WTC11 (cell line): ENCODE measurements at regions not wholly inside any gene's neighbourhood (a gene's known extent, or its start where the extent isn't known, plus 50 kb on each side); places are given as distances from the start of the nearest gene placed in this dataset.

Experiments
- ATAC-seq: fragments of 200-7000 bp; cut with Tn5 transposase; 2 replicates; pipeline ENCODE4 v1.10.0; 2021; ENCODE audit warnings: mild to moderate bottlenecking, moderate library complexity
- CTCF ChIA-PET: fragments of 300-600 bp; sonication (Branson Sonifier 250); formaldehyde crosslinking; loops from one replicate; lab custom pipeline; 2021; ENCODE audit warnings: antibody characterized with exemption; lab: Charles Lee
- POLR2A ChIA-PET: fragments of 350-600 bp; sonication (Branson Sonifier 250); formaldehyde crosslinking; loops from one replicate; lab custom pipeline; 2021; ENCODE audit warnings: antibody characterized with exemption; lab: Charles Lee
- DNase-seq: peaks from one replicate; pipeline ENCODE4 v3.0.0; 2021; ENCODE audit warnings: low spot score
- H3K27ac Mint-ChIP-seq: 2 replicates; pipeline ENCODE4 v1.8.0; 2021; ENCODE audit warnings: mixed read lengths
- H3K27me3 Mint-ChIP-seq: 2 replicates; pipeline ENCODE4 v1.8.0; 2021; ENCODE audit warnings: low read depth, mild to moderate bottlenecking, moderate library complexity, mixed read lengths
- H3K36me3 Mint-ChIP-seq: 2 replicates; pipeline ENCODE4 v1.8.0; 2021; ENCODE audit warnings: mixed read lengths
- H3K4me1 Mint-ChIP-seq: 2 replicates; pipeline ENCODE4 v1.8.0; 2022; ENCODE audit warnings: mixed read lengths
- H3K4me3 Mint-ChIP-seq: 2 replicates; pipeline ENCODE4 v1.8.0; 2021; ENCODE audit warnings: mild to moderate bottlenecking, moderate library complexity, mixed read lengths
- H3K9me3 Mint-ChIP-seq: 2 replicates; pipeline ENCODE4 v1.8.0; 2021; ENCODE audit warnings: mixed read lengths
- CTCF ChIP-seq: fragments of 200-600 bp; IDR thresholded peaks from 2 replicates; pipeline ENCODE4 v1.8.0; 2022; ENCODE audit warnings: antibody characterized with exemption
- EMX1 ChIP-seq: fragments of 250-450 bp; sonication (Bioruptor Pico); IDR thresholded peaks from 2 replicates; pipeline ENCODE4 v1.8.0; 2021; ENCODE audit warnings: mild to moderate bottlenecking
- FOXK1 ChIP-seq: sonication (generic); formaldehyde crosslinking; IDR thresholded peaks from 2 replicates; pipeline ENCODE4 v1.8.0; 2022; ENCODE audit warnings: mild to moderate bottlenecking, moderate library complexity, missing genetic modification reagents
- GABPB1 ChIP-seq: sonication (generic); formaldehyde crosslinking; IDR thresholded peaks from 2 replicates; pipeline ENCODE4 v1.8.1; 2023; ENCODE audit warnings: mild to moderate bottlenecking, missing genetic modification reagents
- GRHL2 ChIP-seq: fragments of 250-450 bp; sonication (Bioruptor Pico); IDR thresholded peaks from 2 replicates; pipeline ENCODE4 v1.8.0; 2022; ENCODE audit warnings: mild to moderate bottlenecking, moderate library complexity; ENCODE audit not compliant: insufficient replicate concordance, severe bottlenecking
- HMGXB4 ChIP-seq: sonication (generic); formaldehyde crosslinking; IDR thresholded peaks from 2 replicates; pipeline ENCODE4 v1.8.1; 2023; ENCODE audit warnings: mild to moderate bottlenecking, moderate library complexity, missing genetic modification reagents
- ZNF317 ChIP-seq: sonication (generic); formaldehyde crosslinking; IDR thresholded peaks from 2 replicates; pipeline ENCODE4 v1.8.1; 2023; ENCODE audit warnings: low read depth, mild to moderate bottlenecking, moderate library complexity, missing genetic modification reagents, borderline replicate concordance
- ZNF425 ChIP-seq: fragments of 250-450 bp; sonication (Bioruptor Pico); conservative IDR thresholded peaks from 2 replicates; pipeline ENCODE4 v1.9.0; 2021; ENCODE audit warnings: mild to moderate bottlenecking
- TF ChIP-seq, protein P1 (sequence below): sonication (generic); formaldehyde crosslinking; IDR thresholded peaks from 2 replicates; pipeline ENCODE4 v1.8.1; 2022; ENCODE audit warnings: low read depth, mild to moderate bottlenecking, moderate library complexity, missing genetic modification reagents, borderline replicate concordance
- TF ChIP-seq, protein P2 (sequence below): sonication (generic); formaldehyde crosslinking; IDR thresholded peaks from 2 replicates; pipeline ENCODE4 v1.8.0; 2022; ENCODE audit warnings: mild to moderate bottlenecking, missing genetic modification reagents

DNA sequence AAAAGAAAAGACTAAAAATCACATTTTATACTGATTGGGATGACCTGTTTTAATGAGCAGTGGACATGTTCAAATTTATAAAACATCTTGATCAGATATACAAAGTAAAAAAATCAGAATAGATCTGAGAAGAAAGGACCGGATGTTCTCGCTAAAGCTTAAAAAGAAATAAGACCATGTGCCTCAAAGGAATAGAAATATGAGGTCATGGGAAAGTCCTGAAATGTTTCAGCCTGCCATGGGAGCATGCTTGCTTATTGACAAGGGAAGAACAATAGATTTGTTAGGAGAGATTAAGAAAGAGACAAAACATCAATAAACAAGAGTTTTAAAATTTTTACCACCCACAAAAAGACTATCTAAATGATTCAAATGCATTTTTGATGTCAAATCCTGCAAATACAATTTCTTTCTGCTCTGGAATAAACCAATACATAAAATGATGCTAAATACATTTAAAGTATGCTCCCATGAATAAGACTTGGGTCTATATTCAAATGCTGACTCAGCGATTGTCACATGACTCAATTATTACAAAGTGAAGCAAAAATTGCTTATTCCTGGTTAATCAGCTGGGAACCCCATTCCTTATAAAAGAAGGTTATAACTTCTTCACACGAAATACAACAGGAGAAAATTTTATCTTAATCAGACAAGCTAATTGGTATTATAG lies 633.9 kb upstream of the PKDCC start:
- Mint-ChIP-seq H3K4me1 (peaks cover 3% of the 10 kb centered on the region; the same call in 1 of the 2 replicates), H3K36me3 (no peaks in the 10 kb centered on the region), H3K4me3 (no peak overlapping the region), H3K9me3 (peaks cover 4% of the 10 kb centered on the region; the same call in 1 of the 2 replicates), H3K27ac (no peak overlapping the region), H3K27me3 (no peaks in the 10 kb centered on the region)
- no peak for TF ChIP-seq ZNF425 (CRISPR knock-in tag)
- TF ChIP-seq, protein P1, sequence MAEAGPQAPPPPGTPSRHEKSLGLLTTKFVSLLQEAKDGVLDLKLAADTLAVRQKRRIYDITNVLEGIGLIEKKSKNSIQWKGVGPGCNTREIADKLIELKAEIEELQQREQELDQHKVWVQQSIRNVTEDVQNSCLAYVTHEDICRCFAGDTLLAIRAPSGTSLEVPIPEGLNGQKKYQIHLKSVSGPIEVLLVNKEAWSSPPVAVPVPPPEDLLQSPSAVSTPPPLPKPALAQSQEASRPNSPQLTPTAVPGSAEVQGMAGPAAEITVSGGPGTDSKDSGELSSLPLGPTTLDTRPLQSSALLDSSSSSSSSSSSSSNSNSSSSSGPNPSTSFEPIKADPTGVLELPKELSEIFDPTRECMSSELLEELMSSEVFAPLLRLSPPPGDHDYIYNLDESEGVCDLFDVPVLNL (CRISPR knock-in tag), result no peak
- TF ChIP-seq HMGXB4, result no peak
- no peak for TF ChIP-seq EMX1
- no peak for TF ChIP-seq GRHL2 (CRISPR knock-in tag)
- TF ChIP-seq, protein P2, sequence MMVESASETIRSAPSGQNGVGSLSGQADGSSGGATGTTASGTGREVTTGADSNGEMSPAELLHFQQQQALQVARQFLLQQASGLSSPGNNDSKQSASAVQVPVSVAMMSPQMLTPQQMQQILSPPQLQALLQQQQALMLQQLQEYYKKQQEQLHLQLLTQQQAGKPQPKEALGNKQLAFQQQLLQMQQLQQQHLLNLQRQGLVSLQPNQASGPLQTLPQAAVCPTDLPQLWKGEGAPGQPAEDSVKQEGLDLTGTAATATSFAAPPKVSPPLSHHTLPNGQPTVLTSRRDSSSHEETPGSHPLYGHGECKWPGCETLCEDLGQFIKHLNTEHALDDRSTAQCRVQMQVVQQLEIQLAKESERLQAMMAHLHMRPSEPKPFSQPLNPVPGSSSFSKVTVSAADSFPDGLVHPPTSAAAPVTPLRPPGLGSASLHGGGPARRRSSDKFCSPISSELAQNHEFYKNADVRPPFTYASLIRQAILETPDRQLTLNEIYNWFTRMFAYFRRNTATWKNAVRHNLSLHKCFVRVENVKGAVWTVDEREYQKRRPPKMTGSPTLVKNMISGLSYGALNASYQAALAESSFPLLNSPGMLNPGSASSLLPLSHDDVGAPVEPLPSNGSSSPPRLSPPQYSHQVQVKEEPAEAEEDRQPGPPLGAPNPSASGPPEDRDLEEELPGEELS, result no peak
- no peak for TF ChIP-seq FOXK1 (CRISPR knock-in tag)
- TF ChIP-seq GABPB1, result no peak
- DNase-seq (no peak), ATAC-seq (no peak)
- POLR2A ChIA-PET, result interaction anchor here (1.0 kb wide), 1 partner anchor 285 kb away, joined by 4 read pairs; no protein-coding TSS in a partner anchor
- CTCF ChIA-PET, result interaction anchor here (0.7 to 4.1 kb wide), 12 partner anchors 13 to 901 kb away, joined by 3 to 78 read pairs (median 4); no protein-coding TSS in a partner anchor

DNA sequence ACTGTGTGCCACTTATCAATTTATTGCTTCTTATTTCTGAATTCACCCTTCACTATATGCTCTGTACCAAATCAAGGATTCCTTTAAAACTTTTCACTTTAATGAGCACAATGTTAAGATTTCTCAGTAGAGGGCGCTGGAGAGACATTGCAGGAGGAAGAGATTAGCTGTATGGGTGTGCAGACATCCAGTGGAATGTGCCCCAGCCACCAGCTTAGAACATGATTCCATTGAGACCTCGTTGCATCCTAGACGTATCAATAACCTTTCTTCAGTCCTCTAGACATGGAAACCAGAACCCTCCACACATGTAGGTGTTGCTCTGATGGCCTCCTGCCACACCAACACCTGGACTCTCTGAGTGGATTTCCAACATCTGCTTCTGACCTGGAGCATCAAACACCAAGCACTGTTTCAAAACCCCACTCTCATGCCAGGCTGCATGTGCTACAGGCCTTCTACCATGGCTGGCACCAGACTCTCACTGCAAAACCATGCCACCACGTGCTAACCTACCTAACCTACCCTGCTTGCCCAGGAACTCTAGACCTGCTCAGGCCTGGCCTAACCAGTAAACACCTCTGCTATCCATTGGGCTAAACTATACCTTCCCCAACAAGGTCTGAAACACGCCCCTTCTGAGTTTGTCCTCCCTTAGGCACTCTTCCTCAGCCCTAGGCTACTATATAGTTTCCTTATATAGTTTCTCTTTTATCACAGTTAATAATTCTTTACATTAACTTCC lies 633.2 kb upstream of the PKDCC start:
- H3K27ac Mint-ChIP-seq, result no peak overlapping the region
- CTCF ChIA-PET, result interaction anchor here (0.6 to 4.1 kb wide), 17 partner anchors 10 to 902 kb away, joined by 3 to 78 read pairs (median 4); no protein-coding TSS in a partner anchor
- peak; percentile 21 for DNase-seq
- TF ChIP-seq ZNF317 (CRISPR knock-in tag) (no peak), CTCF (peak; percentile 57)
- TF ChIP-seq, all 79 proteins: peak for 1
- no peak overlapping the region for H3K4me3 Mint-ChIP-seq
- no peaks in the 10 kb centered on the region for H3K4me1 Mint-ChIP-seq
- peak; percentile 97 for ATAC-seq
- H3K27me3 Mint-ChIP-seq, result no peaks in the 10 kb centered on the region
- no peaks in the 10 kb centered on the region for H3K36me3 Mint-ChIP-seq
- POLR2A ChIA-PET, result interaction anchor here (1.0 kb wide), 1 partner anchor 284 kb away, joined by 4 read pairs; no protein-coding TSS in a partner anchor
- H3K9me3 Mint-ChIP-seq, result peaks cover 4% of the 10 kb centered on the region; the same call in 1 of the 2 replicates
